NB4 (cell line): ENCODE measurements at regions not wholly inside any gene's neighbourhood (a gene's known extent, or its start where the extent isn't known, plus 50 kb on each side); places are given as distances from the start of the nearest gene placed in this dataset.

ENCODE experiments used
- MYC ChIP-seq: IDR thresholded peaks from 2 replicates; pipeline ENCODE4 v1.6.1; 2011; ENCODE audit warnings: low read depth, low read length
- TF ChIP-seq, protein P1 (sequence below): IDR thresholded peaks from one replicate; pipeline ENCODE4 v1.5.1; 2012; ENCODE audit warnings: low read depth, low read length

DNA sequence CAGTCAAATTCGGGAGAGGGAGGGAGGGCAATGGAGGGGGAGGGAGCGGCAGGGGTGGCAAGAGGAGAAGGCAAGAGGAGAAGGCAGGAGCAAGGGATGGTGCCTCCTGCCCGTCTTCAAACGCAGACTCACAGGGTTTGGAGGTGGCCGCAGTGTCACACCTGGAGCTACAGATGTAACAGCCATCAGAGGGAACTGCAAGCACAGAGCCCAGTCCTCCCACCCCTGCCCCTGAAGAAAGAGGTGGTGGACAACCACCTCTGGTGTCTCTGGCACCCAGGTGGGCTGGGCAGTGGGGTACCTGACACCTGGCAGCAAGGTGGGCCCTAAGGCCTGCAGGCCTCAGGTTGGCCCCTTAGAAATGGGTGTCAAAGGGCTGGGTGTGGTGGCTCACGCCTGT, 67.0 kb upstream of the SDK1 start:
- TF ChIP-seq, protein P1, sequence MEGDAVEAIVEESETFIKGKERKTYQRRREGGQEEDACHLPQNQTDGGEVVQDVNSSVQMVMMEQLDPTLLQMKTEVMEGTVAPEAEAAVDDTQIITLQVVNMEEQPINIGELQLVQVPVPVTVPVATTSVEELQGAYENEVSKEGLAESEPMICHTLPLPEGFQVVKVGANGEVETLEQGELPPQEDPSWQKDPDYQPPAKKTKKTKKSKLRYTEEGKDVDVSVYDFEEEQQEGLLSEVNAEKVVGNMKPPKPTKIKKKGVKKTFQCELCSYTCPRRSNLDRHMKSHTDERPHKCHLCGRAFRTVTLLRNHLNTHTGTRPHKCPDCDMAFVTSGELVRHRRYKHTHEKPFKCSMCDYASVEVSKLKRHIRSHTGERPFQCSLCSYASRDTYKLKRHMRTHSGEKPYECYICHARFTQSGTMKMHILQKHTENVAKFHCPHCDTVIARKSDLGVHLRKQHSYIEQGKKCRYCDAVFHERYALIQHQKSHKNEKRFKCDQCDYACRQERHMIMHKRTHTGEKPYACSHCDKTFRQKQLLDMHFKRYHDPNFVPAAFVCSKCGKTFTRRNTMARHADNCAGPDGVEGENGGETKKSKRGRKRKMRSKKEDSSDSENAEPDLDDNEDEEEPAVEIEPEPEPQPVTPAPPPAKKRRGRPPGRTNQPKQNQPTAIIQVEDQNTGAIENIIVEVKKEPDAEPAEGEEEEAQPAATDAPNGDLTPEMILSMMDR: no peak
- no peak for TF ChIP-seq MYC
